NB4 (cell line): ENCODE measurements at regions not wholly inside any gene's neighbourhood (a gene's known extent, or its start where the extent isn't known, plus 50 kb on each side); places are given as distances from the start of the nearest gene placed in this dataset.
A peak's percentile ranks its signal among the peaks of the same experiment; 100 is the strongest.

Source experiments
- DNase-seq: peaks from one replicate; pipeline ENCODE4 v3.0.0; 2010; ENCODE audit warnings: low read depth
- H3K4me3 ChIP-seq: one replicate; pipeline ENCODE4 v1.5.1; 2011; ENCODE audit warnings: mild to moderate bottlenecking, low read depth, low read length, moderate library complexity
- MYC ChIP-seq: IDR thresholded peaks from 2 replicates; pipeline ENCODE4 v1.6.1; 2011; ENCODE audit warnings: low read depth, low read length
- POLR2A ChIP-seq: IDR thresholded peaks from 2 replicates; pipeline ENCODE4 v1.6.1; 2011; ENCODE audit warnings: mild to moderate bottlenecking; ENCODE audit not compliant: insufficient read length; ENCODE audit errors: extremely low read depth
- TF ChIP-seq, protein P1 (sequence below): IDR thresholded peaks from 2 replicates; pipeline ENCODE4 v1.6.1; 2011; ENCODE audit warnings: low read depth, low read length
- TF ChIP-seq, protein P2 (sequence below): IDR thresholded peaks from one replicate; pipeline ENCODE4 v1.5.1; 2012; ENCODE audit warnings: low read depth, low read length

DNA sequence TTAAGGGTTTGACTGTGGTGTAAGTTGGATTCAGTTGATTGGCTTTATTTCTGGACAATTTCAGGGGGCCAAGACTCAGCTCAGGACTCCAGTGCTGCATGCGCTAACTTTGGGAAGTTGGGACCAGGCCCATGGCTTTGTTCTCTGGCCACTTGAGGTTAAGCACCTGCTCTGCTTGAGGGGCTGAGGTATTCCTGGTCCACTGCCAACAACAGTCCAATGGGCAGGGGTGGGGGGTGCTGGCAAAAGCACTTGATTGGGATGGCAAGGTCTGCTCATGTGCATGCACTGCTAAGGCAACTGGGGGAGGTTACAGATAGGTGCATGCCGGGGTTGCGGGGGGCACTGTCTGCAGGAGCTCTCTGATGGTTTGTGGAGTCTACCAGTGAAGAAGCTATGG is 52.6 kb upstream of the ASB17 start:
- no peak overlapping the region for H3K4me3 ChIP-seq
- no peak for TF ChIP-seq POLR2A
- TF ChIP-seq, protein P1, sequence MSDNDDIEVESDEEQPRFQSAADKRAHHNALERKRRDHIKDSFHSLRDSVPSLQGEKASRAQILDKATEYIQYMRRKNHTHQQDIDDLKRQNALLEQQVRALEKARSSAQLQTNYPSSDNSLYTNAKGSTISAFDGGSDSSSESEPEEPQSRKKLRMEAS, result no peak
- no peak for TF ChIP-seq MYC
- TF ChIP-seq, protein P2, sequence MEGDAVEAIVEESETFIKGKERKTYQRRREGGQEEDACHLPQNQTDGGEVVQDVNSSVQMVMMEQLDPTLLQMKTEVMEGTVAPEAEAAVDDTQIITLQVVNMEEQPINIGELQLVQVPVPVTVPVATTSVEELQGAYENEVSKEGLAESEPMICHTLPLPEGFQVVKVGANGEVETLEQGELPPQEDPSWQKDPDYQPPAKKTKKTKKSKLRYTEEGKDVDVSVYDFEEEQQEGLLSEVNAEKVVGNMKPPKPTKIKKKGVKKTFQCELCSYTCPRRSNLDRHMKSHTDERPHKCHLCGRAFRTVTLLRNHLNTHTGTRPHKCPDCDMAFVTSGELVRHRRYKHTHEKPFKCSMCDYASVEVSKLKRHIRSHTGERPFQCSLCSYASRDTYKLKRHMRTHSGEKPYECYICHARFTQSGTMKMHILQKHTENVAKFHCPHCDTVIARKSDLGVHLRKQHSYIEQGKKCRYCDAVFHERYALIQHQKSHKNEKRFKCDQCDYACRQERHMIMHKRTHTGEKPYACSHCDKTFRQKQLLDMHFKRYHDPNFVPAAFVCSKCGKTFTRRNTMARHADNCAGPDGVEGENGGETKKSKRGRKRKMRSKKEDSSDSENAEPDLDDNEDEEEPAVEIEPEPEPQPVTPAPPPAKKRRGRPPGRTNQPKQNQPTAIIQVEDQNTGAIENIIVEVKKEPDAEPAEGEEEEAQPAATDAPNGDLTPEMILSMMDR, result no peak
- DNase-seq, result no peak

DNA sequence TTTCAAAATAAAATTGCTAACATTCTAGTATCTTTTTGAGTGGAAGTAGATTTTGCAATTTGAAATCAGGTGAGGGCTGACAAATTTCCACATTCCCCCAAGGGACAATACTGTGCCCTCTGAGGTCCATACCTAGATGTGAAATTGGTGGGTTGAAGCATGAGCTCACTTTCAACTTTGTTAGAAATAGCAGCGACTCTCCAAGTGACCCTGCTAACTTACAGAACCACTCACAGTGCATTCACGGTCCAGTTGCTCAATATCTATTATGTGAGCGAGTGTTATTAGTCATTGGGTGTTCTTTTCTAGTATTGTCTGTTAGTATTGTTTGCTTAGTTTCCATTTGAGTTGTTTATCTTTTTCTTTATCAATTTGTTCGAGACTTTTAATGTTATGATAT is 53.6 kb upstream of the ASB17 start:
- TF ChIP-seq, protein P2, result no peak
- TF ChIP-seq MYC, result no peak
- TF ChIP-seq POLR2A, result no peak
- TF ChIP-seq, protein P1, result no peak
- H3K4me3 ChIP-seq, result no peak overlapping the region
- peak; percentile 4 for DNase-seq

DNA sequence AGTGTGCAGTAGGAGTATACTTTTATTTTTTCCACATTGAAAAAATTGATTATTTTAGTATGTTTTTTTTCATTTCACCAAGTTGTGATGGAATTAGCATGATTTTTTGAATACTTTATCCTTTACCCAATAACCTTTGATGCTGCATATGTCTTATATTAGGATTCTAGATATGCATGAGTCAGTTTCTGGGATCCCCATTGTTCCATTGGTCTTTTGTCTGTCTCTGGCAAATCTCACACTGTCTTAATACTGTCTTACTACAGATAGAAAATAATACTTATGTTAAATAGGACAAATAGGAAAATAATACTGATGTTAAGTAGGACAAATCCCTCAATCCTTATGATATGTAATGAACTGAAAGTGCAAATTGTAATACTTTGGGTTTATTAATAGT is 54.3 kb upstream of the ASB17 start:
- TF ChIP-seq, protein P2, result no peak
- no peak for DNase-seq
- no peak overlapping the region for H3K4me3 ChIP-seq

DNA sequence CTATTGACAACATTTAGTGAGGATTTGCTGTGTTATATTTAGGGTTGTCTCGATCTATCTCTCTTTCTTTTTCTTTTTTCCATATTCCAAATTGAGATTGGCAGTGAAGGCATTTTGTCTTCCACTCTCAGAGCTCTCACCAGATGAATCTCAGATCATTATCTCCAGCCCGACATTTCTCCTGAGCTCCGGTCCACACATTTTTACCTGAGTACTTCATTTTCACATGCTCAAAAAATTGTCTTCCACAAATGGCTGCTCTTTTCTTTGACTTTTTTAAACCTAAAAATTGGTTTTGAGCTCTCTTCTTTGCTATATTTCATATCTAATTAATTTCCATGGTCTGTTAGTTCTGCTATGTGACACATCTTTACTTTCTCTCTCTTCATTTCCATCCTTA is 56.9 kb upstream of the ASB17 start:
- no peak for DNase-seq
- TF ChIP-seq POLR2A (no peak), MYC (no peak)
- TF ChIP-seq, protein P2, result no peak
- TF ChIP-seq, protein P1, result no peak
- H3K4me3 ChIP-seq, result no peak overlapping the region

DNA sequence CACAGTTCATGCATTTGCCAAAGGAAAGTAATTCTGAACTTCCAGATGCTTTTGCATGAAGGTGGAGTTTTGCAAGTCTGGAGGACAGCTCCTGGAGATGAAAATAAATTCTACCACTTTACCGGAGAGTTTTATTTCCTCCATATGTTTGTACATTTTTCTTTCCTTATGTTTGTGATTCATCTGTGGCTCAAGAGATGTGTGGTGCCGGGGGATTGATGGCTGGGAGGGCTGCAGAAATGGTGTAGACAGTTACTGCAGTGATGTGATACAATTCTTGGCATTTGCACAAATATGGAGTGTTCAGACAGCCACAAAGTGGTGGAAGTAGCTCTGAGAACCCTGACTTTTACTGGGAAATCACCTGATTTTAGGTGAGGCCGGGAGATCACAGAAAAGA is 58.5 kb upstream of the ASB17 start:
- DNase-seq, result no peak
- TF ChIP-seq, protein P1, result no peak
- TF ChIP-seq, protein P2, result no peak
- TF ChIP-seq MYC (no peak), POLR2A (no peak)
- no peak overlapping the region for H3K4me3 ChIP-seq

DNA sequence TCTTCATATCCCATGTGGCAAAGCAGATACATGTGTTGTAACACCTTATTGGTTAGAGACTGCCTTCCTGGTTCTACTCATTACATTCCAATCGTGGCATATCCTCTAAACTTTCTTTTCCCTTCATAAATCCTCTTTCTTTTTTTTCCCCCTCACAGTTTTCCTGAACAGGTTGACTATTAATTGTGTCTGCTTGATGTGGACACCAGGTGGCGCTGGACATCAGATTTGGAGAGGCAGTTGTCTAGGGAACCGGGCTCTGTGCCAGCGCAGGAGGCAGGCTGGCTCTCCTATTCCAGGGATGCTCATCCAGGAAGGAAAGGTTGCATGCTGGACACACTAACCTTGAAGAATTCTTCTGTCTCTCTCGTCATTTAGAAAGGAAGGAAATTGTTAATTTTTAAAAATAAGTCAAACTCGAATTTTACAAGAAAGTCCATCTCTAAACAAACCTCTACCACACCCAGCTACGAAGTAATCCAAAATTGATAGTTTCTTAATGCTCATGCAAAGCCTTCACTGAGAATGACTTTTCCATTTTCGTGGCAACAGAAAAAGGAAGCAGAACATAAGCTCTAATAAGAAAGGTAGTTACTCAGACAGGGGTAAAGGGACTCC is 59.4 kb upstream of the ASB17 start:
- DNase-seq, result peak; percentile 67
- no peak for TF ChIP-seq POLR2A
- TF ChIP-seq, protein P2, result peak; percentile 67
- H3K4me3 ChIP-seq, result no peak overlapping the region
